DOHH2 (cell line): ENCODE measurements at regions not wholly inside any gene's neighbourhood (a gene's known extent, or its start where the extent isn't known, plus 50 kb on each side); places are given as distances from the start of the nearest gene placed in this dataset.

Experiments used
- EZH2phosphoT487 ChIP-seq: fragments of 200-600 bp; sonication (generic); IDR thresholded peaks from 2 replicates; pipeline ENCODE4 v1.6.1; 2017; ENCODE audit warnings: borderline replicate concordance, mild to moderate bottlenecking, antibody characterized with exemption, low read length, moderate library complexity, mixed read lengths
- TF ChIP-seq, protein P1 (sequence below): fragments of 200-600 bp; sonication (generic); IDR thresholded peaks from one replicate; pipeline ENCODE4 v1.5.1; 2014; ENCODE audit warnings: antibody characterized with exemption, mild to moderate bottlenecking, low read depth, low read length; ENCODE audit not compliant: poor library complexity, severe bottlenecking

- TF ChIP-seq, protein P1, sequence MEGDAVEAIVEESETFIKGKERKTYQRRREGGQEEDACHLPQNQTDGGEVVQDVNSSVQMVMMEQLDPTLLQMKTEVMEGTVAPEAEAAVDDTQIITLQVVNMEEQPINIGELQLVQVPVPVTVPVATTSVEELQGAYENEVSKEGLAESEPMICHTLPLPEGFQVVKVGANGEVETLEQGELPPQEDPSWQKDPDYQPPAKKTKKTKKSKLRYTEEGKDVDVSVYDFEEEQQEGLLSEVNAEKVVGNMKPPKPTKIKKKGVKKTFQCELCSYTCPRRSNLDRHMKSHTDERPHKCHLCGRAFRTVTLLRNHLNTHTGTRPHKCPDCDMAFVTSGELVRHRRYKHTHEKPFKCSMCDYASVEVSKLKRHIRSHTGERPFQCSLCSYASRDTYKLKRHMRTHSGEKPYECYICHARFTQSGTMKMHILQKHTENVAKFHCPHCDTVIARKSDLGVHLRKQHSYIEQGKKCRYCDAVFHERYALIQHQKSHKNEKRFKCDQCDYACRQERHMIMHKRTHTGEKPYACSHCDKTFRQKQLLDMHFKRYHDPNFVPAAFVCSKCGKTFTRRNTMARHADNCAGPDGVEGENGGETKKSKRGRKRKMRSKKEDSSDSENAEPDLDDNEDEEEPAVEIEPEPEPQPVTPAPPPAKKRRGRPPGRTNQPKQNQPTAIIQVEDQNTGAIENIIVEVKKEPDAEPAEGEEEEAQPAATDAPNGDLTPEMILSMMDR = no peak
- TF ChIP-seq EZH2phosphoT487 = no peak
These were observed 1448.0 kb downstream of the AACS start for GRCh38 chr12:126512916-126513913.
